Sigmoid colon (tissue), 6 donors: ENCODE measurements at regions not wholly inside any gene's neighbourhood (a gene's known extent, or its start where the extent isn't known, plus 50 kb on each side); places are given as distances from the start of the nearest gene placed in this dataset.

Source experiments
- DNase-seq: peaks from one replicate; pipeline ENCODE4 v3.0.0-alpha.2; 2019
- H3K27ac ChIP-seq, 4 donors: fragments of 200-600 bp; sonication (generic); one replicate each; pipeline ENCODE4 v1.5.1; 2016 to 2019; ENCODE audit warnings: mild to moderate bottlenecking in 1 of 4
- H3K27me3 ChIP-seq, 3 donors: fragments of 200-600 bp; sonication (generic); one replicate each; pipeline ENCODE4 v1.5.1; 2019; ENCODE audit warnings: mild to moderate bottlenecking in 1 of 3
- H3K36me3 ChIP-seq, 4 donors: fragments of 200-600 bp; sonication (generic); one replicate each; pipeline ENCODE4 v1.5.1; 2016 to 2019
- H3K4me1 ChIP-seq, 4 donors: fragments of 200-600 bp; sonication (generic); one replicate each; pipeline ENCODE4 v1.5.1; 2017 to 2019
- H3K4me3 ChIP-seq, 4 donors: fragments of 200-600 bp; sonication (generic); one replicate each; pipeline ENCODE4 v1.5.1; 2017 to 2019; ENCODE audit warnings: mild to moderate bottlenecking in 2 of 4, moderate library complexity in 1 of 4
- H3K9me3 ChIP-seq, 4 donors: fragments of 200-600 bp in 3 of 4; sonication (generic) in 3 of 4; one replicate each; pipeline versions ENCODE4 v1.5.1 to v1.6.1; 2013 to 2019
- EP300 ChIP-seq, 4 donors: sonication (generic); formaldehyde crosslinking; IDR thresholded peaks; one replicate each; pipeline ENCODE4 v1.6.1; 2017; ENCODE audit warnings: antibody characterized with exemption in 4 of 4
- POLR2A ChIP-seq, 2 donors: fragments of 450-650 bp; IDR thresholded peaks; one replicate each; pipeline ENCODE4 v1.6.1; 2016; ENCODE audit warnings: antibody characterized with exemption in 2 of 2, mild to moderate bottlenecking in 2 of 2, moderate library complexity in 2 of 2
- POLR2AphosphoS5 ChIP-seq, 4 donors: sonication (generic); formaldehyde crosslinking; IDR thresholded peaks; one replicate each; pipeline ENCODE4 v1.6.1; 2017; ENCODE audit warnings: antibody characterized with exemption in 4 of 4
- WGBS, 2 donors: extraction: QIAGEN DNeasy Blood & Tissue Kit; methylation state at CpG; one replicate each; pipeline ENCODE4 v1.1.7; 2013; 5-methylcytosine and 5-hydroxymethylcytosine counted together
- intact Hi-C: fragments of 100-400 bp; cut with DNase I; formaldehyde crosslinking; loops from one replicate; pipeline ENCODE4 v1.15.1; 2023
- TF ChIP-seq, protein P1 (sequence below), 4 experiments: fragments of 450-650 bp in 3 of 4; fragments of 200-600 bp in 1 of 4; IDR thresholded peaks; one replicate each; pipeline ENCODE4 v1.5.1; 2016 to 2019; ENCODE audit warnings: antibody characterized with exemption in 4 of 4, mild to moderate bottlenecking in 3 of 4, moderate library complexity in 2 of 4
- donor health status: healthy with polysubstance abuse.
- donor health status: healthy.

GRCh38 chr6:81694855-81695254 is 57.6 kb downstream of the TENT5A start:
- WGBS, 2 donors: 86 to 87% methylated on average over 1 of the region's 1 CpG

DNA sequence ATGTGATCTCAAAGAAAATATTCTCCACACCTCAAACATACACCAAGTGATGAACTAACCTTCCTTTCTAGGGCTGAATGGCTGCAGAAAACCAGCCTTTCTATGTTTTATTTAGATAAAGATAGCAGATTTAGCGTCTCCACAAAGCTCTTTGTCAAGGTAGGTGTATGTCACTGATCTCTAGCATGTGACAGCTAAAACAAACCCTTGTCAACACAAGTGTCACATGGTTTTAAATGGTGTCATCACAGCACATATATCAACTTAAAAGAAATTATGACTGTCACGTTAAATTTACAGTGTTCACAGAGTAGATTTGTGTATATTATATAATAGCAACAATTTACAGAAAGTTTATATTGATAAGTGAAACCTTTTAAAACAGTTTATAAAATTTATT is 58.3 kb downstream of the TENT5A start:
- Histone ChIP-seq H3K4me1 (peaks cover 0 to 24% (median 15%) of the 10 kb centered on the region in 4 donors), H3K9me3 (no peaks in the 10 kb centered on the region), H3K4me3 (no peak overlapping the region), H3K27ac (no peak overlapping the region), H3K36me3 (no peaks in the 10 kb centered on the region), H3K27me3 (no peaks in the 10 kb centered on the region)
- intact Hi-C loops: no loop called here
- DNase-seq: no peak
- TF ChIP-seq EP300 (IDR thresholded peaks at IDR 0.05) (no peak), POLR2A (IDR thresholded peaks at IDR 0.05) (no peak), POLR2AphosphoS5 (IDR thresholded peaks at IDR 0.05) (no peak)
- TF ChIP-seq, protein P1, sequence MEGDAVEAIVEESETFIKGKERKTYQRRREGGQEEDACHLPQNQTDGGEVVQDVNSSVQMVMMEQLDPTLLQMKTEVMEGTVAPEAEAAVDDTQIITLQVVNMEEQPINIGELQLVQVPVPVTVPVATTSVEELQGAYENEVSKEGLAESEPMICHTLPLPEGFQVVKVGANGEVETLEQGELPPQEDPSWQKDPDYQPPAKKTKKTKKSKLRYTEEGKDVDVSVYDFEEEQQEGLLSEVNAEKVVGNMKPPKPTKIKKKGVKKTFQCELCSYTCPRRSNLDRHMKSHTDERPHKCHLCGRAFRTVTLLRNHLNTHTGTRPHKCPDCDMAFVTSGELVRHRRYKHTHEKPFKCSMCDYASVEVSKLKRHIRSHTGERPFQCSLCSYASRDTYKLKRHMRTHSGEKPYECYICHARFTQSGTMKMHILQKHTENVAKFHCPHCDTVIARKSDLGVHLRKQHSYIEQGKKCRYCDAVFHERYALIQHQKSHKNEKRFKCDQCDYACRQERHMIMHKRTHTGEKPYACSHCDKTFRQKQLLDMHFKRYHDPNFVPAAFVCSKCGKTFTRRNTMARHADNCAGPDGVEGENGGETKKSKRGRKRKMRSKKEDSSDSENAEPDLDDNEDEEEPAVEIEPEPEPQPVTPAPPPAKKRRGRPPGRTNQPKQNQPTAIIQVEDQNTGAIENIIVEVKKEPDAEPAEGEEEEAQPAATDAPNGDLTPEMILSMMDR (IDR thresholded peaks at IDR 0.05): no peak
- 80 to 90% methylated on average over 2 of the region's 2 CpGs for WGBS, 2 donors

More at GRCh38 chr6:81694855-81695254, 57.6 kb downstream of the TENT5A start:
- TF ChIP-seq, protein P1 (IDR thresholded peaks at IDR 0.05): no peak
- TF ChIP-seq POLR2A (IDR thresholded peaks at IDR 0.05): no peak
- no peak for TF ChIP-seq EP300 (IDR thresholded peaks at IDR 0.05)
- TF ChIP-seq POLR2AphosphoS5 (IDR thresholded peaks at IDR 0.05): no peak
- DNase-seq: no peak
- Histone ChIP-seq H3K9me3 (no peaks in the 10 kb centered on the region), H3K27ac (no peak overlapping the region), H3K4me1 (peaks cover 0 to 24% (median 15%) of the 10 kb centered on the region in 4 donors), H3K4me3 (no peak overlapping the region), H3K27me3 (no peaks in the 10 kb centered on the region), H3K36me3 (no peaks in the 10 kb centered on the region)
- intact Hi-C loops: no loop called here

DNA sequence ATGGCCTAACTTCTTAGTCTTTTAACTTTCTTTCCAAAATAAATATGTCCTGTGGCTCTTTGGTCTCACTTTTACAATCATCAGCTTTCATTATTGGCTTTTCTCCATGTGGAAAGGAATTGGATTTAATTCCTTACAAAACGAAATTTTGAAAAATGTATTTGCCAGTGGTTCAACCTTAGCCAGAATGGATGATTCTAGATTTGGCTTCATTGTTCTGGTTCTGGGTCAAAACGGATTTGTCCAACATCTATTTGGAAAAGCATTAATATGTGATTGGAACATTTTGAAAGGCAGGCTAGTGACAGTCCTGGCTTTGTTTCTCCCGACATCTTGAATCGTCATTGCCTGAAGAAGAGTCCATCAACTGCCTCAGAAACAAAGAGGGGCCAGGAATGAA is 59.2 kb downstream of the TENT5A start:
- Histone ChIP-seq H3K27me3 (no peaks in the 10 kb centered on the region), H3K4me3 (no peak overlapping the region), H3K36me3 (no peaks in the 10 kb centered on the region), H3K27ac (no peak overlapping the region), H3K9me3 (no peaks in the 10 kb centered on the region), H3K4me1 (peaks cover 0 to 24% (median 14%) of the 10 kb centered on the region in 4 donors)
- DNase-seq: no peak
- WGBS, 2 donors: 74 to 77% methylated on average over 4 of the region's 4 CpGs
- TF ChIP-seq POLR2AphosphoS5 (IDR thresholded peaks at IDR 0.05) (no peak), POLR2A (IDR thresholded peaks at IDR 0.05) (no peak), EP300 (IDR thresholded peaks at IDR 0.05) (no peak)
- TF ChIP-seq, protein P1 (IDR thresholded peaks at IDR 0.05): no peak
- intact Hi-C loops: no loop called here

DNA sequence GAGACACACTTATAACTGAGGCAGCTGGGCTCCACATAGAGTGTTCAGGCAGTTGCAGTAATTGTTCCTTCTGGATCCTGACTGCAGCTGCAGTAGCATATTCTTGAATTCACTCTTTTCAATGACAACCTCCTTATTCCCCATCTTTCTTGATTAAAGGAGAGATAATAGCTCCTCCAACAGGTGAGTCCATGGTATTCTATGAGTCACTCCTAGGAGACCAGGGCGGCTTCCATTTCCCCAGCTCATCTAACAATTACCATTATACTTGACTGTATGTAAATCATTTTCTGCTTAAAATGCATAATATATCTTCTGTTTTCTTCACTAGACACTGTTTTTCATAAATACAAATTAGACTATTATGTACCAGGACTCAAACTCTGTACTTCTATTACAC is 62.4 kb downstream of the TENT5A start:
- Histone ChIP-seq H3K27ac (no peak overlapping the region), H3K27me3 (no peaks in the 10 kb centered on the region), H3K9me3 (no peaks in the 10 kb centered on the region), H3K4me3 (no peak overlapping the region), H3K4me1 (peaks cover 0 to 3% (median 0%) of the 10 kb centered on the region in 4 donors), H3K36me3 (no peaks in the 10 kb centered on the region)
- intact Hi-C loops: no loop called here
- 97 to 98% methylated on average over 1 of the region's 1 CpG for WGBS, 2 donors
- DNase-seq: no peak
- TF ChIP-seq POLR2AphosphoS5 (IDR thresholded peaks at IDR 0.05) (no peak), POLR2A (IDR thresholded peaks at IDR 0.05) (no peak), EP300 (IDR thresholded peaks at IDR 0.05) (no peak)
- TF ChIP-seq, protein P1 (IDR thresholded peaks at IDR 0.05): no peak

- no peaks in the 10 kb centered on the region for H3K27me3 ChIP-seq
- WGBS, 2 donors: 91 to 92% methylated on average over 3 of the region's 3 CpGs
- no peak for DNase-seq
- H3K9me3 ChIP-seq: no peaks in the 10 kb centered on the region
- H3K36me3 ChIP-seq: no peaks in the 10 kb centered on the region
- no peak overlapping the region for H3K27ac ChIP-seq
- no peak overlapping the region for H3K4me3 ChIP-seq
- TF ChIP-seq EP300 (IDR thresholded peaks at IDR 0.05): no peak
- TF ChIP-seq POLR2A (IDR thresholded peaks at IDR 0.05): no peak
- TF ChIP-seq POLR2AphosphoS5 (IDR thresholded peaks at IDR 0.05): no peak
- TF ChIP-seq, protein P1 (IDR thresholded peaks at IDR 0.05): no peak
- H3K4me1 ChIP-seq: peaks cover 0 to 3% (median 0%) of the 10 kb centered on the region in 4 donors
- intact Hi-C loops: no loop called here
Measured at GRCh38 chr6:81689580-81689979, 62.9 kb downstream of the TENT5A start.
